ENCODE measurements at regions not wholly inside any gene's neighbourhood (a gene's known extent, or its start where the extent isn't known, plus 50 kb on each side); places are given as distances from the start of the nearest gene placed in this dataset.

GRCh38 chr2:217658806-217659205 lies 344.0 kb downstream of the TNS1 start:
- no peaks in the 10 kb centered on the region for H4K20me1 ChIP-seq (ENCODE audit: control insufficient read depth, extremely low read depth, insufficient read depth, low read length)
- no peak overlapping the region for H3K4me2 ChIP-seq (ENCODE audit: control insufficient read depth, extremely low read depth, insufficient read depth, low read depth, low read length)
- FAIRE-seq (peak; percentile 53), DNase-seq (ENCODE audit: low read depth, low spot score) (no peak)
- TF ChIP-seq EZH2 (IDR thresholded peaks at IDR 0.05; ENCODE audit: low read length) (no peak), CTCF (optimal IDR thresholded peaks at IDR 0.05 in 1 of 3, IDR thresholded peaks at IDR 0.05 in 1 of 3, conservative IDR thresholded peaks at IDR 0.05 in 1 of 3; ENCODE audit: extremely low read depth in 1 of 3, insufficient read depth in 2 of 3, low read length in 3 of 3) (no peak)
- no peak overlapping the region for H3K27ac ChIP-seq (ENCODE audit: control insufficient read depth, insufficient read depth, low read length)
- no peaks in the 10 kb centered on the region for H3K9me3 ChIP-seq (ENCODE audit: control insufficient read depth, low read depth, low read length)
- H3K9ac ChIP-seq (ENCODE audit: control insufficient read depth, extremely low read depth, insufficient read depth, low read length) = no peak overlapping the region
- H2AFZ ChIP-seq (ENCODE audit: control insufficient read depth, low read length) = no peak overlapping the region
- dilution Hi-C loops (cut with MboI; ENCODE audit: extremely low pct_ligation_motif_present, low sequenced_read_pairs) = no loop called here
- peaks cover 5% of the 10 kb centered on the region for H3K27me3 ChIP-seq (ENCODE audit: control insufficient read depth, extremely low read depth, insufficient read depth, low read length)
- no peaks in the 10 kb centered on the region for H3K36me3 ChIP-seq (ENCODE audit: control insufficient read depth in 2 of 2, extremely low read depth in 1 of 2, insufficient read depth in 2 of 2, low read length in 2 of 2)
- H3K4me1 ChIP-seq (ENCODE audit: control insufficient read depth, extremely low read depth, insufficient read depth, low read length) = no peaks in the 10 kb centered on the region
- no peak overlapping the region for H3K4me3 ChIP-seq (ENCODE audit: control insufficient read depth in 2 of 3, extremely low read depth in 1 of 3, insufficient read depth in 2 of 3, low read depth in 1 of 3, low read length in 3 of 3)
- H3K79me2 ChIP-seq (ENCODE audit: control insufficient read depth, insufficient read depth, low read length) = no peaks in the 10 kb centered on the region
- no peaks in the 10 kb centered on the region for H3K9me1 ChIP-seq (ENCODE audit: control insufficient read depth, extremely low read depth, insufficient read depth, low read length)

GRCh38 chr2:217657252-217657651 lies 345.5 kb downstream of the TNS1 start:
- peaks cover 9% of the 10 kb centered on the region for H3K4me1 ChIP-seq (ENCODE audit: control insufficient read depth, extremely low read depth, insufficient read depth, low read length)
- no peak overlapping the region for H3K4me2 ChIP-seq (ENCODE audit: control insufficient read depth, extremely low read depth, insufficient read depth, low read depth, low read length)
- H4K20me1 ChIP-seq (ENCODE audit: control insufficient read depth, extremely low read depth, insufficient read depth, low read length) = no peaks in the 10 kb centered on the region
- H2AFZ ChIP-seq (ENCODE audit: control insufficient read depth, low read length) = no peak overlapping the region
- DNase-seq (ENCODE audit: low read depth, low spot score) (no peak), FAIRE-seq (no peak)
- H3K79me2 ChIP-seq (ENCODE audit: control insufficient read depth, insufficient read depth, low read length) = no peaks in the 10 kb centered on the region
- no peaks in the 10 kb centered on the region for H3K9me3 ChIP-seq (ENCODE audit: control insufficient read depth, low read depth, low read length)
- no peak for TF ChIP-seq EZH2 (IDR thresholded peaks at IDR 0.05; ENCODE audit: low read length)
- TF ChIP-seq CTCF (optimal IDR thresholded peaks at IDR 0.05 in 1 of 3, IDR thresholded peaks at IDR 0.05 in 1 of 3, conservative IDR thresholded peaks at IDR 0.05 in 1 of 3; ENCODE audit: extremely low read depth in 1 of 3, insufficient read depth in 2 of 3, low read length in 3 of 3) = no peak
- H3K27me3 ChIP-seq (ENCODE audit: control insufficient read depth, extremely low read depth, insufficient read depth, low read length) = peaks cover 5% of the 10 kb centered on the region
- dilution Hi-C loops (cut with MboI; ENCODE audit: extremely low pct_ligation_motif_present, low sequenced_read_pairs) = no loop called here
- H3K27ac ChIP-seq (ENCODE audit: control insufficient read depth, insufficient read depth, low read length) = no peak overlapping the region
- no peak overlapping the region for H3K9ac ChIP-seq (ENCODE audit: control insufficient read depth, extremely low read depth, insufficient read depth, low read length)
- H3K36me3 ChIP-seq (ENCODE audit: control insufficient read depth in 2 of 2, extremely low read depth in 1 of 2, insufficient read depth in 2 of 2, low read length in 2 of 2) = no peaks in the 10 kb centered on the region
- no peaks in the 10 kb centered on the region for H3K9me1 ChIP-seq (ENCODE audit: control insufficient read depth, extremely low read depth, insufficient read depth, low read length)
- H3K4me3 ChIP-seq (ENCODE audit: control insufficient read depth in 2 of 3, extremely low read depth in 1 of 3, insufficient read depth in 2 of 3, low read depth in 1 of 3, low read length in 3 of 3) = no peak overlapping the region

Measured in keratinocyte (primary cell).